H1 (cell line): ENCODE measurements at regions not wholly inside any gene's neighbourhood (a gene's known extent, or its start where the extent isn't known, plus 50 kb on each side); places are given as distances from the start of the nearest gene placed in this dataset.

Experiments
- CTCF ChIA-PET: fragments of 300-600 bp; sonication (Branson Sonifier 250); formaldehyde crosslinking; loops from one replicate; lab custom pipeline; 2021; ENCODE audit not compliant: partially characterized antibody; lab: Charles Lee
- POLR2A ChIA-PET: fragments of 300-600 bp; sonication (Branson Sonifier 250); formaldehyde crosslinking; loops from one replicate; lab custom pipeline; 2021; ENCODE audit warnings: inconsistent platforms; ENCODE audit not compliant: partially characterized antibody; lab: Charles Lee
- DNase-seq, 2 experiments: peaks; one replicate each; pipeline versions ENCODE4 v3.0.0 to v3.0.0-alpha.2; 2010 to 2022; ENCODE audit warnings: low spot score in 2 of 2, low read depth in 1 of 2, mixed read lengths in 1 of 2
- FAIRE-seq: peaks from 2 replicates; lab custom pipeline; 2011; peaks lifted over from hg19 to GRCh38; lab: Jason Lieb, UNC
- H2AFZ ChIP-seq: 2 replicates; pipeline ENCODE4 v1.8.1; 2012; ENCODE audit warnings: low read length, inconsistent platforms
- H2AK5ac ChIP-seq: 2 replicates; pipeline ENCODE4 v1.6.1; 2013; ENCODE audit warnings: low read depth, low read length
- H2BK120ac ChIP-seq: replicated peaks from 2 replicates; pipeline ENCODE3; 2013; ENCODE audit warnings: low read depth, low read length, inconsistent platforms
- H2BK12ac ChIP-seq: 2 replicates; pipeline ENCODE4 v1.6.1; 2013; ENCODE audit warnings: low read depth, low read length
- H2BK15ac ChIP-seq: 2 replicates; pipeline ENCODE4 v1.6.1; 2013; ENCODE audit warnings: low read length
- H2BK20ac ChIP-seq: 2 replicates; pipeline ENCODE4 v1.6.1; 2013; ENCODE audit warnings: low read length
- H2BK5ac ChIP-seq: 2 replicates; pipeline ENCODE4 v1.6.1; 2013; ENCODE audit warnings: low read depth, low read length
- H3K14ac ChIP-seq: 2 replicates; pipeline ENCODE4 v1.6.1; 2013; ENCODE audit warnings: inconsistent platforms; ENCODE audit not compliant: insufficient read length
- H3K18ac ChIP-seq: 2 replicates; pipeline ENCODE4 v1.6.1; 2013; ENCODE audit warnings: low read length; ENCODE audit errors: extremely low read depth
- H3K23ac ChIP-seq: 2 replicates; pipeline ENCODE4 v1.6.1; 2013; ENCODE audit warnings: inconsistent platforms; ENCODE audit not compliant: insufficient read length
- H3K23me2 ChIP-seq: 2 replicates; pipeline ENCODE4 v1.6.1; 2013; ENCODE audit warnings: low read depth, low read length
- H3K27ac ChIP-seq: 2 replicates; pipeline ENCODE4 v1.6.1; 2011; ENCODE audit warnings: low read depth, low read length, inconsistent platforms
- H3K27me3 ChIP-seq, 4 experiments: replicated peaks in 1 of 4; 1 replicate in 1 of 4; 2 replicates in 3 of 4; pipeline versions ENCODE4 v1.6.1 to v1.8.1; 2011 to 2013; ENCODE audit warnings: low read length in 3 of 4, mild to moderate bottlenecking in 3 of 4, inconsistent platforms in 2 of 4, mixed read lengths in 2 of 4, moderate library complexity in 1 of 4; ENCODE audit not compliant: control insufficient read depth in 3 of 4, insufficient read depth in 3 of 4; ENCODE audit errors: extremely low read depth in 1 of 4
- H3K36me3 ChIP-seq, 4 experiments: 2 replicates each; pipeline versions ENCODE4 v1.6.1 to v1.8.1; 2011 to 2013; ENCODE audit warnings: mild to moderate bottlenecking in 4 of 4, low read length in 3 of 4, moderate library complexity in 2 of 4, control low read depth in 1 of 4, inconsistent platforms in 1 of 4; ENCODE audit not compliant: insufficient read depth in 4 of 4, control insufficient read depth in 2 of 4
- H3K4ac ChIP-seq: replicated peaks from 2 replicates; pipeline ENCODE3; 2013; ENCODE audit warnings: low read length, low read depth, mixed read lengths, inconsistent platforms; ENCODE audit not compliant: insufficient read length
- H3K4me1 ChIP-seq, 4 experiments: replicated peaks in 1 of 4; 1 replicate in 1 of 4; 2 replicates in 3 of 4; pipeline versions ENCODE4 v1.6.1 to v1.8.1; 2011 to 2013; ENCODE audit warnings: low read length in 3 of 4, inconsistent platforms in 2 of 4, mixed read lengths in 1 of 4; ENCODE audit not compliant: insufficient read depth in 4 of 4, control insufficient read depth in 3 of 4
- H3K4me2 ChIP-seq, 2 experiments: 2 replicates each; pipeline versions ENCODE4 v1.6.1 to v1.8.1; 2011 to 2013; ENCODE audit warnings: low read depth in 2 of 2, low read length in 2 of 2, control low read depth in 1 of 2, inconsistent platforms in 1 of 2, mild to moderate bottlenecking in 1 of 2; ENCODE audit not compliant: insufficient read depth in 1 of 2
- H3K4me3 ChIP-seq, 4 experiments: fragments of 200-600, 300-600 bp in 1 of 4; sonication (generic), shearing (Covaris generic), sonication (Bioruptor Twin) in 1 of 4; 2 replicates each; pipeline versions ENCODE4 v1.5.1 to v1.8.1; 2011 to 2016; ENCODE audit warnings: low read length in 4 of 4, low read depth in 3 of 4, control low read depth in 2 of 4, inconsistent platforms in 2 of 4, mild to moderate bottlenecking in 2 of 4, mixed read lengths in 1 of 4, moderate library complexity in 1 of 4; ENCODE audit not compliant: insufficient read depth in 2 of 4; ENCODE audit errors: extremely low read depth in 1 of 4
- H3K56ac ChIP-seq: replicated peaks from 2 replicates; pipeline ENCODE3; 2013; ENCODE audit warnings: low read depth, mild to moderate bottlenecking, mixed read lengths, low read length, inconsistent platforms; ENCODE audit not compliant: insufficient read length
- H3K79me1 ChIP-seq: 2 replicates; pipeline ENCODE4 v1.6.1; 2013; ENCODE audit warnings: low read depth, low read length, control low read depth
- H3K79me2 ChIP-seq, 2 experiments: 2 replicates each; pipeline versions ENCODE4 v1.6.1 to v1.8.1; 2012 to 2013; ENCODE audit warnings: low read length in 2 of 2, mild to moderate bottlenecking in 2 of 2, inconsistent platforms in 1 of 2; ENCODE audit not compliant: insufficient read depth in 2 of 2, control insufficient read depth in 1 of 2
- H3K9ac ChIP-seq, 4 experiments: replicated peaks in 1 of 4; 1 replicate in 1 of 4; 2 replicates in 3 of 4; pipeline versions ENCODE4 v1.6.1 to v1.8.1; 2011 to 2013; ENCODE audit warnings: low read depth in 3 of 4, low read length in 3 of 4, control low read depth in 2 of 4, mild to moderate bottlenecking in 2 of 4, moderate library complexity in 2 of 4, inconsistent platforms in 1 of 4; ENCODE audit errors: extremely low read depth in 1 of 4
- H3K9me3 ChIP-seq, 2 experiments: 2 replicates each; pipeline versions ENCODE4 v1.6.1 to v1.8.1; 2012 to 2013; ENCODE audit warnings: mild to moderate bottlenecking in 2 of 2, moderate library complexity in 2 of 2, control low read depth in 1 of 2, inconsistent platforms in 1 of 2, low read depth in 1 of 2, low read length in 1 of 2, mixed read lengths in 1 of 2; ENCODE audit not compliant: insufficient read depth in 2 of 2
- H4K20me1 ChIP-seq, 2 experiments: replicated peaks in 1 of 2; 2 replicates each; pipeline versions ENCODE3 to v1.8.1; 2011 to 2013; ENCODE audit warnings: inconsistent platforms in 2 of 2, low read length in 2 of 2, mild to moderate bottlenecking in 1 of 2; ENCODE audit not compliant: insufficient read depth in 2 of 2, control insufficient read depth in 1 of 2
- H4K5ac ChIP-seq: 2 replicates; pipeline ENCODE4 v1.6.1; 2013; ENCODE audit warnings: low read length, low read depth, mixed read lengths, inconsistent platforms; ENCODE audit not compliant: insufficient read length
- H4K8ac ChIP-seq: 2 replicates; pipeline ENCODE4 v1.8.0; 2013; ENCODE audit warnings: mild to moderate bottlenecking, moderate library complexity, low read length, inconsistent platforms; ENCODE audit not compliant: insufficient read depth; ENCODE audit errors: extremely low read depth
- H4K91ac ChIP-seq: replicated peaks from 2 replicates; pipeline ENCODE3; 2013; ENCODE audit warnings: low read length, mixed read lengths, inconsistent platforms; ENCODE audit not compliant: insufficient read length
- BCL11A ChIP-seq, 2 experiments: IDR thresholded peaks; one replicate each; pipeline ENCODE4 v1.6.1; 2011; ENCODE audit warnings: low read depth in 2 of 2, low read length in 2 of 2, mild to moderate bottlenecking in 2 of 2
- CBX5 ChIP-seq: fragments of 300-800, 300-1000 bp; sonication (generic); IDR thresholded peaks from 2 replicates; pipeline ENCODE4 v1.7.1; 2016; ENCODE audit warnings: antibody characterized with exemption, low read length, low read depth
- KDM1A ChIP-seq: fragments of 200-600, 300-600 bp; sonication (generic); IDR thresholded peaks from 2 replicates; pipeline ENCODE4 v1.7.1; 2016; ENCODE audit warnings: mild to moderate bottlenecking, low read length, borderline replicate concordance
- RFX5 ChIP-seq: IDR thresholded peaks from 2 replicates; pipeline ENCODE4 v1.6.1; 2011; ENCODE audit warnings: low read depth, low read length, improper control_type of control experiment, borderline replicate concordance
- SAP30 ChIP-seq: fragments of 300-600 bp; sonication (generic); IDR thresholded peaks from 2 replicates; pipeline ENCODE4 v1.7.1; 2012; ENCODE audit warnings: low read length, moderate library complexity, mild to moderate bottlenecking, inconsistent platforms; ENCODE audit not compliant: insufficient read depth, insufficient replicate concordance
- SIN3A ChIP-seq, 2 experiments: IDR thresholded peaks in 1 of 2; conservative IDR thresholded peaks in 1 of 2; 2 replicates each; pipeline ENCODE4 v1.6.1; 2011 to 2012; ENCODE audit warnings: low read length in 2 of 2, improper control_type of control experiment in 1 of 2, low read depth in 1 of 2, mild to moderate bottlenecking in 1 of 2
- SIRT6 ChIP-seq: IDR thresholded peaks from one replicate; pipeline ENCODE4 v1.7.1; 2012; ENCODE audit warnings: low read length, inconsistent platforms
- SP2 ChIP-seq: IDR thresholded peaks from 2 replicates; pipeline ENCODE4 v1.6.1; 2012; ENCODE audit warnings: mild to moderate bottlenecking, low read length, inconsistent platforms
- YY1 ChIP-seq: IDR thresholded peaks from 2 replicates; pipeline ENCODE4 v1.6.1; 2011; ENCODE audit warnings: low read depth, mild to moderate bottlenecking, low read length
- WGBS, 2 experiments: shearing (Covaris generic) in 1 of 2; methylation state at CpG; one replicate each; pipeline versions ENCODE4 v1.1.6 to v1.1.7; 2013 to 2015; ENCODE audit warnings: low lambda C conversion rate in 2 of 2, mixed read lengths in 2 of 2, inconsistent platforms in 1 of 2, low coverage in 1 of 2, missing lambda C conversion rate in 1 of 2; ENCODE audit not compliant: insufficient replicate concordance in 2 of 2, insufficient coverage in 1 of 2, insufficient read length in 1 of 2; ENCODE audit errors: extremely low coverage in 1 of 2, missing lambda C conversion rate in 1 of 2; 5-methylcytosine and 5-hydroxymethylcytosine counted together
- TF ChIP-seq, protein P1 (sequence below), 3 experiments: IDR thresholded peaks; 1 replicate in 2 of 3; 2 replicates in 1 of 3; pipeline versions ENCODE4 v1.5.1 to v1.6.1; 2011; ENCODE audit warnings: low read length in 3 of 3, mild to moderate bottlenecking in 3 of 3, inconsistent platforms in 2 of 3, low read depth in 1 of 3, moderate library complexity in 1 of 3; ENCODE audit not compliant: insufficient read depth in 1 of 3; ENCODE audit errors: control extremely low read depth in 1 of 3
- TF ChIP-seq, protein P2 (sequence below): IDR thresholded peaks from 2 replicates; pipeline ENCODE4 v1.6.1; 2012; ENCODE audit warnings: inconsistent platforms

GRCh38 chr7:32428546-32428945 is 61.6 kb downstream of the LSM5 start:
- no peak overlapping the region for H2BK15ac ChIP-seq
- POLR2A ChIA-PET = interaction anchor here (0.9 to 1.2 kb wide), 2 partner anchors 12 to 18 kb away, joined by 3 to 4 read pairs; no protein-coding TSS in a partner anchor
- H2BK5ac ChIP-seq = no peak overlapping the region
- H3K4ac ChIP-seq = no peak overlapping the region
- H3K36me3 ChIP-seq = no peaks in the 10 kb centered on the region
- H4K20me1 ChIP-seq = no peaks in the 10 kb centered on the region
- no peak overlapping the region for H3K9ac ChIP-seq
- H3K4me1 ChIP-seq = peaks cover 0 to 10% (median 0%) of the 10 kb centered on the region in 4 experiments; a peak in 5 of 7 replicates
- H2BK20ac ChIP-seq = no peak overlapping the region
- WGBS, 2 experiments = 23% methylated on average over 12 of the region's 13 CpGs; no CpG with 5 or more reads in 1 of the 2 experiments
- no peaks in the 10 kb centered on the region for H3K9me3 ChIP-seq
- H2BK12ac ChIP-seq = no peak overlapping the region
- peak overlapping the region; percentile 24 to 58 (median 48); a peak in 7 of 8 replicates for H3K4me3 ChIP-seq
- no peaks in the 10 kb centered on the region for H3K79me1 ChIP-seq
- H3K79me2 ChIP-seq = no peaks in the 10 kb centered on the region
- no peak overlapping the region for H2BK120ac ChIP-seq
- H3K18ac ChIP-seq = no peak overlapping the region
- no peak overlapping the region for H3K14ac ChIP-seq
- no peak for FAIRE-seq
- H2AFZ ChIP-seq = no peak overlapping the region
- peak overlapping the region; percentile 80 to 87 for H3K4me2 ChIP-seq
- no peak overlapping the region for H3K23ac ChIP-seq
- H2AK5ac ChIP-seq = no peak overlapping the region
- H3K23me2 ChIP-seq = peaks cover 8% of the 10 kb centered on the region
- no peak overlapping the region for H3K56ac ChIP-seq
- H3K27me3 ChIP-seq = peaks cover 13 to 44% (median 23%) of the 10 kb centered on the region in 4 experiments
- peak in 1 of 2 experiments; percentile 47 for DNase-seq
- H3K27ac ChIP-seq = no peak overlapping the region
- H4K91ac ChIP-seq = no peak overlapping the region
- CTCF ChIA-PET = interaction anchor here (0.8 to 2.6 kb wide), 6 partner anchors 12 to 65 kb away, joined by 3 to 11 read pairs (median 4); no protein-coding TSS in a partner anchor
- H4K8ac ChIP-seq = no peak overlapping the region
- no peak overlapping the region for H4K5ac ChIP-seq
- TF ChIP-seq SAP30 (no peak), KDM1A (no peak), SIN3A (conservative IDR thresholded peaks at IDR 0.05 in 1 of 2, IDR thresholded peaks at IDR 0.05 in 1 of 2; ENCODE audit: low read depth in 1 of 2, low read length in 2 of 2) (no peak), RFX5 (no peak), SIRT6 (no peak), BCL11A (IDR thresholded peaks at IDR 0.05; ENCODE audit: low read depth in 2 of 2, low read length in 2 of 2) (no peak), YY1 (no peak), CBX5 (no peak), SP2 (no peak)
- TF ChIP-seq, protein P1, sequence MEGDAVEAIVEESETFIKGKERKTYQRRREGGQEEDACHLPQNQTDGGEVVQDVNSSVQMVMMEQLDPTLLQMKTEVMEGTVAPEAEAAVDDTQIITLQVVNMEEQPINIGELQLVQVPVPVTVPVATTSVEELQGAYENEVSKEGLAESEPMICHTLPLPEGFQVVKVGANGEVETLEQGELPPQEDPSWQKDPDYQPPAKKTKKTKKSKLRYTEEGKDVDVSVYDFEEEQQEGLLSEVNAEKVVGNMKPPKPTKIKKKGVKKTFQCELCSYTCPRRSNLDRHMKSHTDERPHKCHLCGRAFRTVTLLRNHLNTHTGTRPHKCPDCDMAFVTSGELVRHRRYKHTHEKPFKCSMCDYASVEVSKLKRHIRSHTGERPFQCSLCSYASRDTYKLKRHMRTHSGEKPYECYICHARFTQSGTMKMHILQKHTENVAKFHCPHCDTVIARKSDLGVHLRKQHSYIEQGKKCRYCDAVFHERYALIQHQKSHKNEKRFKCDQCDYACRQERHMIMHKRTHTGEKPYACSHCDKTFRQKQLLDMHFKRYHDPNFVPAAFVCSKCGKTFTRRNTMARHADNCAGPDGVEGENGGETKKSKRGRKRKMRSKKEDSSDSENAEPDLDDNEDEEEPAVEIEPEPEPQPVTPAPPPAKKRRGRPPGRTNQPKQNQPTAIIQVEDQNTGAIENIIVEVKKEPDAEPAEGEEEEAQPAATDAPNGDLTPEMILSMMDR (IDR thresholded peaks at IDR 0.05; ENCODE audit: control extremely low read depth in 1 of 3, insufficient read depth in 1 of 3, low read depth in 1 of 3, low read length in 3 of 3) = no peak
- TF ChIP-seq, protein P2, sequence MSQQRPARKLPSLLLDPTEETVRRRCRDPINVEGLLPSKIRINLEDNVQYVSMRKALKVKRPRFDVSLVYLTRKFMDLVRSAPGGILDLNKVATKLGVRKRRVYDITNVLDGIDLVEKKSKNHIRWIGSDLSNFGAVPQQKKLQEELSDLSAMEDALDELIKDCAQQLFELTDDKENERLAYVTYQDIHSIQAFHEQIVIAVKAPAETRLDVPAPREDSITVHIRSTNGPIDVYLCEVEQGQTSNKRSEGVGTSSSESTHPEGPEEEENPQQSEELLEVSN = no peak
